ENCODE measurements at regions not wholly inside any gene's neighbourhood (a gene's known extent, or its start where the extent isn't known, plus 50 kb on each side); places are given as distances from the start of the nearest gene placed in this dataset.
"Not testable (repeated sequence)": the region's sequence is repeated elsewhere in the genome, so short reads cannot be mapped to it uniquely, and the experiment has no call there.

- Histone ChIP-seq H3K4me3 (ENCODE audit: low read length in 2 of 2) (no peak overlapping the region), H3K27ac (ENCODE audit: low read depth in 1 of 2, low read length in 1 of 2) (no peak overlapping the region), H3K9me3 (ENCODE audit: control insufficient read depth in 2 of 2, insufficient read depth in 1 of 2, low read length in 1 of 2) (peaks cover 0 to 6% of the 10 kb centered on the region in 2 donors), H3K27me3 (ENCODE audit: control insufficient read depth in 2 of 2, insufficient read depth in 1 of 2, low read length in 1 of 2) (no peaks in the 10 kb centered on the region), H3K4me1 (ENCODE audit: control insufficient read depth in 2 of 2, insufficient read depth in 2 of 2, low read length in 2 of 2) (no peaks in the 10 kb centered on the region), H3K36me3 (ENCODE audit: control insufficient read depth in 2 of 2, insufficient read depth in 2 of 2, low read length in 1 of 2) (no peaks in the 10 kb centered on the region)
- DNase-seq (ENCODE audit: low read depth in 6 of 9, low spot score in 9 of 9) = no peak
- 90% methylated on average over 1 of the region's 1 CpG for WGBS
These were observed 551.8 kb upstream of the GRID2 start for GRCh38 chr4:91751961-91752360.

- no peak overlapping the region for H3K4me3 ChIP-seq (ENCODE audit: low read length in 2 of 2)
- no peak overlapping the region for H3K27ac ChIP-seq (ENCODE audit: low read depth in 1 of 2, low read length in 1 of 2)
- no peaks in the 10 kb centered on the region for H3K36me3 ChIP-seq (ENCODE audit: control insufficient read depth in 2 of 2, insufficient read depth in 2 of 2, low read length in 1 of 2)
- no peak for DNase-seq (ENCODE audit: low read depth in 6 of 9, low spot score in 9 of 9)
- no peaks in the 10 kb centered on the region for H3K27me3 ChIP-seq (ENCODE audit: control insufficient read depth in 2 of 2, insufficient read depth in 1 of 2, low read length in 1 of 2)
- 91% methylated on average over 2 of the region's 2 CpGs for WGBS
- H3K4me1 ChIP-seq (ENCODE audit: control insufficient read depth in 2 of 2, insufficient read depth in 2 of 2, low read length in 2 of 2) = no peaks in the 10 kb centered on the region
- H3K9me3 ChIP-seq (ENCODE audit: control insufficient read depth in 2 of 2, insufficient read depth in 1 of 2, low read length in 1 of 2) = no peaks in the 10 kb centered on the region
These were observed 549.0 kb upstream of the GRID2 start for GRCh38 chr4:91754716-91755115.

- H3K27ac ChIP-seq (ENCODE audit: low read depth in 1 of 2, low read length in 1 of 2) = no peak overlapping the region
- peaks cover 0 to 2% of the 10 kb centered on the region in 2 donors for H3K9me3 ChIP-seq (ENCODE audit: control insufficient read depth in 2 of 2, insufficient read depth in 1 of 2, low read length in 1 of 2)
- no peak overlapping the region for H3K4me3 ChIP-seq (ENCODE audit: low read length in 2 of 2)
- DNase-seq (ENCODE audit: low read depth in 6 of 9, low spot score in 9 of 9) = no peak
- 84% methylated on average over 1 of the region's 1 CpG for whole genome bisulfite sequencing
- H3K27me3 ChIP-seq (ENCODE audit: control insufficient read depth in 2 of 2, insufficient read depth in 1 of 2, low read length in 1 of 2) = no peaks in the 10 kb centered on the region
- H3K36me3 ChIP-seq (ENCODE audit: control insufficient read depth in 2 of 2, insufficient read depth in 2 of 2, low read length in 1 of 2) = no peaks in the 10 kb centered on the region
- no peaks in the 10 kb centered on the region for H3K4me1 ChIP-seq (ENCODE audit: control insufficient read depth in 2 of 2, insufficient read depth in 2 of 2, low read length in 2 of 2)
These were observed 545.3 kb upstream of the GRID2 start for GRCh38 chr4:91758487-91758886.

GRCh38 chr4:91764085-91764484, 539.7 kb upstream of the GRID2 start:
- no peak overlapping the region for H3K4me3 ChIP-seq (ENCODE audit: low read length in 2 of 2)
- WGBS = 71% methylated on average over 1 of the region's 1 CpG
- no peak overlapping the region for H3K27ac ChIP-seq (ENCODE audit: low read depth in 1 of 2, low read length in 1 of 2)
- H3K4me1 ChIP-seq (ENCODE audit: control insufficient read depth in 2 of 2, insufficient read depth in 2 of 2, low read length in 2 of 2) = no peaks in the 10 kb centered on the region
- peaks cover 0 to 4% of the 10 kb centered on the region in 2 donors for H3K9me3 ChIP-seq (ENCODE audit: control insufficient read depth in 2 of 2, insufficient read depth in 1 of 2, low read length in 1 of 2)
- DNase-seq (ENCODE audit: low read depth in 6 of 9, low spot score in 9 of 9) = no peak
- H3K36me3 ChIP-seq (ENCODE audit: control insufficient read depth in 2 of 2, insufficient read depth in 2 of 2, low read length in 1 of 2) = no peaks in the 10 kb centered on the region
- no peaks in the 10 kb centered on the region for H3K27me3 ChIP-seq (ENCODE audit: control insufficient read depth in 2 of 2, insufficient read depth in 1 of 2, low read length in 1 of 2)

GRCh38 chr4:91769912-91770311, 533.9 kb upstream of the GRID2 start:
- Histone ChIP-seq H3K9me3 (ENCODE audit: control insufficient read depth in 2 of 2, insufficient read depth in 1 of 2, low read length in 1 of 2) (peaks cover 0 to 10% of the 10 kb centered on the region in 2 donors), H3K4me1 (ENCODE audit: control insufficient read depth in 2 of 2, insufficient read depth in 2 of 2, low read length in 2 of 2) (no peaks in the 10 kb centered on the region), H3K4me3 (ENCODE audit: low read length in 2 of 2) (no peak overlapping the region), H3K27me3 (ENCODE audit: control insufficient read depth in 2 of 2, insufficient read depth in 1 of 2, low read length in 1 of 2) (no peaks in the 10 kb centered on the region), H3K36me3 (ENCODE audit: control insufficient read depth in 2 of 2, insufficient read depth in 2 of 2, low read length in 1 of 2) (no peaks in the 10 kb centered on the region), H3K27ac (ENCODE audit: low read depth in 1 of 2, low read length in 1 of 2) (no peak overlapping the region)
- DNase-seq (ENCODE audit: low read depth in 6 of 9, low spot score in 9 of 9) = no peak
- 99% methylated on average over 1 of the region's 1 CpG for WGBS

- not testable (repeated sequence) for H3K36me3 ChIP-seq (ENCODE audit: control insufficient read depth in 2 of 2, insufficient read depth in 2 of 2, low read length in 1 of 2); H3K27ac ChIP-seq (ENCODE audit: low read depth in 1 of 2, low read length in 1 of 2); DNase-seq (ENCODE audit: low read depth in 6 of 9, low spot score in 9 of 9); H3K4me3 ChIP-seq (ENCODE audit: low read length in 2 of 2); H3K27me3 ChIP-seq (ENCODE audit: control insufficient read depth in 2 of 2, insufficient read depth in 1 of 2, low read length in 1 of 2); H3K9me3 ChIP-seq (ENCODE audit: control insufficient read depth in 2 of 2, insufficient read depth in 1 of 2, low read length in 1 of 2); H3K4me1 ChIP-seq (ENCODE audit: control insufficient read depth in 2 of 2, insufficient read depth in 2 of 2, low read length in 2 of 2)
- 58% methylated on average over 28 of the region's 28 CpGs for WGBS
These were observed 512.1 kb upstream of the GRID2 start for GRCh38 chr4:91791631-91792030.

- Histone ChIP-seq H3K27ac (ENCODE audit: low read depth in 1 of 2, low read length in 1 of 2) (no peak overlapping the region), H3K4me3 (ENCODE audit: low read length in 2 of 2) (no peak overlapping the region), H3K27me3 (ENCODE audit: control insufficient read depth in 2 of 2, insufficient read depth in 1 of 2, low read length in 1 of 2) (no peaks in the 10 kb centered on the region), H3K4me1 (ENCODE audit: control insufficient read depth in 2 of 2, insufficient read depth in 2 of 2, low read length in 2 of 2) (no peaks in the 10 kb centered on the region), H3K36me3 (ENCODE audit: control insufficient read depth in 2 of 2, insufficient read depth in 2 of 2, low read length in 1 of 2) (no peaks in the 10 kb centered on the region), H3K9me3 (ENCODE audit: control insufficient read depth in 2 of 2, insufficient read depth in 1 of 2, low read length in 1 of 2) (peaks cover 0 to 2% of the 10 kb centered on the region in 2 donors)
- 90% methylated on average over 1 of the region's 1 CpG for WGBS
- DNase-seq (ENCODE audit: low read depth in 6 of 9, low spot score in 9 of 9) = no peak
These were observed 507.8 kb upstream of the GRID2 start for GRCh38 chr4:91795947-91796346.

- DNase-seq (ENCODE audit: low read depth in 6 of 9, low spot score in 9 of 9) = no peak
- no peaks in the 10 kb centered on the region for H3K9me3 ChIP-seq (ENCODE audit: control insufficient read depth in 2 of 2, insufficient read depth in 1 of 2, low read length in 1 of 2)
- no peaks in the 10 kb centered on the region for H3K27me3 ChIP-seq (ENCODE audit: control insufficient read depth in 2 of 2, insufficient read depth in 1 of 2, low read length in 1 of 2)
- WGBS = 84% methylated on average over 1 of the region's 1 CpG
- H3K36me3 ChIP-seq (ENCODE audit: control insufficient read depth in 2 of 2, insufficient read depth in 2 of 2, low read length in 1 of 2) = no peaks in the 10 kb centered on the region
- no peak overlapping the region for H3K4me3 ChIP-seq (ENCODE audit: low read length in 2 of 2)
- no peaks in the 10 kb centered on the region for H3K4me1 ChIP-seq (ENCODE audit: control insufficient read depth in 2 of 2, insufficient read depth in 2 of 2, low read length in 2 of 2)
- no peak overlapping the region for H3K27ac ChIP-seq (ENCODE audit: low read depth in 1 of 2, low read length in 1 of 2)
These were observed 491.4 kb upstream of the GRID2 start for GRCh38 chr4:91812319-91812718.

GRCh38 chr4:91824773-91825172, 479.0 kb upstream of the GRID2 start:
- peaks cover 0 to 5% of the 10 kb centered on the region in 2 donors for H3K9me3 ChIP-seq (ENCODE audit: control insufficient read depth in 2 of 2, insufficient read depth in 1 of 2, low read length in 1 of 2)
- no peak overlapping the region for H3K4me3 ChIP-seq (ENCODE audit: low read length in 2 of 2)
- no peak overlapping the region for H3K27ac ChIP-seq (ENCODE audit: low read depth in 1 of 2, low read length in 1 of 2)
- DNase-seq (ENCODE audit: low read depth in 6 of 9, low spot score in 9 of 9) = no peak
- no peaks in the 10 kb centered on the region for H3K36me3 ChIP-seq (ENCODE audit: control insufficient read depth in 2 of 2, insufficient read depth in 2 of 2, low read length in 1 of 2)
- H3K27me3 ChIP-seq (ENCODE audit: control insufficient read depth in 2 of 2, insufficient read depth in 1 of 2, low read length in 1 of 2) = no peaks in the 10 kb centered on the region
- 81% methylated on average over 1 of the region's 1 CpG for WGBS
- no peaks in the 10 kb centered on the region for H3K4me1 ChIP-seq (ENCODE audit: control insufficient read depth in 2 of 2, insufficient read depth in 2 of 2, low read length in 2 of 2)

GRCh38 chr4:91826186-91826585, 477.6 kb upstream of the GRID2 start:
- Histone ChIP-seq H3K4me3 (ENCODE audit: low read length in 2 of 2) (no peak overlapping the region), H3K36me3 (ENCODE audit: control insufficient read depth in 2 of 2, insufficient read depth in 2 of 2, low read length in 1 of 2) (no peaks in the 10 kb centered on the region), H3K27ac (ENCODE audit: low read depth in 1 of 2, low read length in 1 of 2) (no peak overlapping the region), H3K27me3 (ENCODE audit: control insufficient read depth in 2 of 2, insufficient read depth in 1 of 2, low read length in 1 of 2) (no peaks in the 10 kb centered on the region), H3K9me3 (ENCODE audit: control insufficient read depth in 2 of 2, insufficient read depth in 1 of 2, low read length in 1 of 2) (peaks cover 0 to 6% of the 10 kb centered on the region in 2 donors), H3K4me1 (ENCODE audit: control insufficient read depth in 2 of 2, insufficient read depth in 2 of 2, low read length in 2 of 2) (no peaks in the 10 kb centered on the region)
- no peak for DNase-seq (ENCODE audit: low read depth in 6 of 9, low spot score in 9 of 9)
- 93% methylated on average over 2 of the region's 2 CpGs for WGBS
